ENCODE measurements at regions not wholly inside any gene's neighbourhood (a gene's known extent, or its start where the extent isn't known, plus 50 kb on each side); places are given as distances from the start of the nearest gene placed in this dataset.

- Histone ChIP-seq H4K91ac (ENCODE audit: insufficient read length, low read depth, low read length) (no peak overlapping the region), H4K5ac (ENCODE audit: insufficient read length, low read depth, low read length) (no peak overlapping the region), H2AFZ (ENCODE audit: low read length) (no peak overlapping the region), H3K14ac (ENCODE audit: insufficient read depth, low read length) (no peak overlapping the region), H3K4ac (ENCODE audit: low read depth, low read length) (no peak overlapping the region), H3K18ac (ENCODE audit: insufficient read length, low read depth, low read length) (no peak overlapping the region), H3K79me2 (ENCODE audit: insufficient read depth, low read length) (no peaks in the 10 kb centered on the region), H2BK15ac (ENCODE audit: low read depth, low read length) (no peak overlapping the region), H4K8ac (replicated peaks; ENCODE audit: insufficient read length, low read depth, low read length) (no peak overlapping the region), H3K56ac (ENCODE audit: insufficient read length, low read depth, low read length) (no peak overlapping the region), H4K20me1 (ENCODE audit: control insufficient read depth, insufficient read depth, insufficient read length) (no peaks in the 10 kb centered on the region), H3T11ph (ENCODE audit: low read length) (no peak overlapping the region), H2AK5ac (ENCODE audit: insufficient read length, low read length) (no peak overlapping the region), H2BK12ac (ENCODE audit: insufficient read length, low read depth, low read length) (no peak overlapping the region), H2BK20ac (ENCODE audit: low read depth, low read length, poor library complexity, severe bottlenecking) (no peak overlapping the region), H3K79me1 (ENCODE audit: insufficient read depth, low read depth, low read length, poor library complexity, severe bottlenecking) (no peaks in the 10 kb centered on the region), H3K27me3 (ENCODE audit: insufficient read depth, low read length) (no peaks in the 10 kb centered on the region), H3K9me3 (ENCODE audit: control insufficient read depth, low read depth, low read length) (no peaks in the 10 kb centered on the region), H3K4me2 (ENCODE audit: insufficient read depth, insufficient read length, low read length) (no peak overlapping the region), H3K23me2 (ENCODE audit: insufficient read length, low read depth, low read length, poor library complexity, severe bottlenecking) (no peaks in the 10 kb centered on the region), H3K27ac (ENCODE audit: insufficient read length, low read depth, low read length) (no peak overlapping the region), H3K23ac (ENCODE audit: insufficient read length, low read depth, low read length) (no peak overlapping the region), H2BK120ac (ENCODE audit: low read depth, low read length, poor library complexity, severe bottlenecking) (no peak overlapping the region), H2BK5ac (ENCODE audit: insufficient read length, low read length) (no peak overlapping the region), H3K4me1 (ENCODE audit: insufficient read depth, low read length) (no peaks in the 10 kb centered on the region), H3K9ac (ENCODE audit: extremely low read depth, insufficient read length, low read length) (no peak overlapping the region)
- no peak overlapping the region; a peak in 1 of 7 replicates for H3K27ac Mint-ChIP-seq
- peaks cover 6 to 19% of the 10 kb centered on the region in 2 experiments for H3K4me1 Mint-ChIP-seq
- WGBS (ENCODE audit: extremely low coverage, insufficient read length, low lambda C conversion rate): no CpG with 5 or more reads among the region's 2 CpGs
- peaks cover 23 to 28% of the 10 kb centered on the region in 2 experiments for H3K9me3 Mint-ChIP-seq
- no peak for TF ChIP-seq CTCF (conservative IDR thresholded peaks at IDR 0.05)
- H3K4me3 Mint-ChIP-seq: no peak overlapping the region
- H3K36me3 Mint-ChIP-seq (ENCODE audit: insufficient read depth in 1 of 3, low read depth in 3 of 3): peaks cover 5 to 22% (median 6%) of the 10 kb centered on the region in 3 experiments
- H3K27me3 Mint-ChIP-seq (ENCODE audit: low read depth): no peaks in the 10 kb centered on the region
- no peak for DNase-seq
Measured at GRCh38 chr13:22312405-22312803, 641.5 kb downstream of the FGF9 start.
